Neural progenitor cell (in vitro differentiated cells): ENCODE measurements at regions not wholly inside any gene's neighbourhood (a gene's known extent, or its start where the extent isn't known, plus 50 kb on each side); places are given as distances from the start of the nearest gene placed in this dataset.

Experiments used
- DNase-seq: peaks from one replicate; pipeline ENCODE4 v3.0.0-alpha.2; 2016; ENCODE audit warnings: low spot score
- H2AFZ ChIP-seq: fragments of 200-600 bp; sonication (generic); replicated peaks from 2 replicates; pipeline ENCODE4 v1.6.1; 2016; ENCODE audit warnings: antibody characterized with exemption
- H3F3A ChIP-seq: fragments of 200-600 bp; sonication (generic); 2 replicates; pipeline ENCODE4 v1.6.1; 2016; ENCODE audit warnings: antibody characterized with exemption, low read depth
- H3K27ac ChIP-seq: fragments of 200-600 bp; sonication (generic); 2 replicates; pipeline ENCODE4 v1.5.1; 2016; ENCODE audit warnings: mild to moderate bottlenecking
- H3K27me3 ChIP-seq: fragments of 200-600 bp; sonication (generic); 2 replicates; pipeline ENCODE4 v1.6.1; 2016; ENCODE audit warnings: mild to moderate bottlenecking, moderate library complexity
- H3K36me3 ChIP-seq: fragments of 200-600 bp; sonication (generic); 2 replicates; pipeline ENCODE4 v1.5.1; 2016
- H3K4me1 ChIP-seq: fragments of 200-600 bp; sonication (generic); 2 replicates; pipeline ENCODE4 v1.6.1; 2016; ENCODE audit warnings: mixed run types
- H3K4me2 ChIP-seq: fragments of 200-600 bp; sonication (generic); 2 replicates; pipeline ENCODE4 v1.6.1; 2016
- H3K4me3 ChIP-seq: fragments of 200-600 bp; sonication (generic); 2 replicates; pipeline ENCODE4 v1.5.1; 2016
- H3K79me2 ChIP-seq: fragments of 200-600 bp; sonication (generic); 2 replicates; pipeline ENCODE4 v1.6.1; 2016; ENCODE audit warnings: low read depth
- H3K9ac ChIP-seq: fragments of 200-600 bp; sonication (generic); 2 replicates; pipeline ENCODE4 v1.6.1; 2016
- H3K9me3 ChIP-seq: fragments of 200-600 bp; sonication (generic); 2 replicates; pipeline ENCODE4 v1.5.1; 2016; ENCODE audit warnings: low read depth
- H4K20me1 ChIP-seq: fragments of 200-600 bp; sonication (generic); 2 replicates; pipeline ENCODE4 v1.6.1; 2016; ENCODE audit warnings: low read depth
- H3K27ac Mint-ChIP-seq: 3 replicates; pipeline ENCODE4 v1.8.0; 2021; ENCODE audit warnings: mixed read lengths
- H3K27me3 Mint-ChIP-seq: 2 replicates; pipeline ENCODE4 v1.8.0; 2022; ENCODE audit warnings: low read depth, mild to moderate bottlenecking, inconsistent platforms, moderate library complexity, mixed read lengths; ENCODE audit not compliant: insufficient read depth
- H3K36me3 Mint-ChIP-seq: 3 replicates; pipeline ENCODE4 v1.8.0; 2021; ENCODE audit warnings: mixed read lengths
- H3K4me1 Mint-ChIP-seq: 3 replicates; pipeline ENCODE4 v1.8.0; 2021; ENCODE audit warnings: mixed read lengths
- H3K4me3 Mint-ChIP-seq: 3 replicates; pipeline ENCODE4 v1.8.0; 2021; ENCODE audit warnings: mild to moderate bottlenecking, moderate library complexity, mixed read lengths
- H3K9me3 Mint-ChIP-seq: 3 replicates; pipeline ENCODE4 v1.8.0; 2020; ENCODE audit warnings: mixed read lengths
- EZH2 ChIP-seq: fragments of 200-600 bp; sonication (generic); IDR thresholded peaks from 2 replicates; pipeline ENCODE4 v1.6.1; 2017; ENCODE audit warnings: antibody characterized with exemption, mild to moderate bottlenecking, moderate library complexity
- EZH2phosphoT487 ChIP-seq: fragments of 200-600 bp; sonication (generic); IDR thresholded peaks from 2 replicates; pipeline ENCODE4 v1.6.1; 2017; ENCODE audit warnings: antibody characterized with exemption
- TF ChIP-seq, protein P1 (sequence below): fragments of 200-600 bp; sonication (generic); IDR thresholded peaks from 2 replicates; pipeline ENCODE4 v1.5.1; 2017; ENCODE audit warnings: antibody characterized with exemption, mild to moderate bottlenecking

DNA sequence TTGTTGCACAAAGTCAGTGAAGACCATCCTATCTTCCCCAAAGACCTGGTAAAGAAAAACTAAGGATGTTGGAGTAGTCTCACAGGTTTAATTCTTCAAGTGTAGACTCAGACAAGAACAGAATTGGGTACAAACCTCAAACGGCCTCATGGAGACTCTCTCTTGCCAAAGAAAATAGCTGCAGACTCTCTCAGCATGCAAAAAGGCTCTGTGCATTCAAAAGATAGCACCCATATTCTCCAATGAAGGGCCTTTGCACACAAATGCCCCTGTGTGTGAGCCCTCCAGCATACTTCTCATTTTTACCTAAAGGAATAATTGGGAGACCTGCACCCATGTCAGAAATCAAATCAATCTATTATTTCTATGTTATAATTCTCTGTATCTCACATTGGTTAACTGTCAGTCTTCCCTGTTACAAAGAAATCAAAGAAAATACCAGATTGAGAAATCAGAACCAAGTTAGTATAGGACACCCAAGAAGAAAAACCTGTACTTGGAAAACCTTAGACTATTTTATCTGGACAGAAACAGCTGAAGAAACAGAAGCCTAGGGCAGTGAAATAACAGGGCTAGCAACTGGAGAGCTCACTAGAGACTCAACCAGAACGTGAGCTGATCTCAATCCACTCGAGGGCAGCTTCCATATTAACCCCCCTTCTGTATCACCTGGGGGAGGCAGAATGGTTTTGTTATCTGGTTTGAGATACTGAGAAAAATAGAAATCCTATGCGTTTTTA, 134.7 kb upstream of the DNAJC10 start:
- Mint-ChIP-seq H3K4me3 (no peak overlapping the region), H3K36me3 (no peaks in the 10 kb centered on the region), H3K27ac (no peak overlapping the region), H3K9me3 (no peaks in the 10 kb centered on the region), H3K4me1 (peaks cover 3% of the 10 kb centered on the region), H3K27me3 (no peaks in the 10 kb centered on the region)
- Histone ChIP-seq H3K9me3 (no peaks in the 10 kb centered on the region), H3K9ac (no peak overlapping the region), H3K27ac (no peak overlapping the region), H3F3A (no peaks in the 10 kb centered on the region), H3K4me3 (no peak overlapping the region), H3K79me2 (no peaks in the 10 kb centered on the region), H3K4me1 (no peaks in the 10 kb centered on the region), H2AFZ (no peak overlapping the region), H3K27me3 (no peaks in the 10 kb centered on the region), H3K4me2 (no peak overlapping the region), H3K36me3 (no peaks in the 10 kb centered on the region), H4K20me1 (no peaks in the 10 kb centered on the region)
- DNase-seq = no peak
- TF ChIP-seq EZH2 (no peak), EZH2phosphoT487 (no peak)
- TF ChIP-seq, protein P1, sequence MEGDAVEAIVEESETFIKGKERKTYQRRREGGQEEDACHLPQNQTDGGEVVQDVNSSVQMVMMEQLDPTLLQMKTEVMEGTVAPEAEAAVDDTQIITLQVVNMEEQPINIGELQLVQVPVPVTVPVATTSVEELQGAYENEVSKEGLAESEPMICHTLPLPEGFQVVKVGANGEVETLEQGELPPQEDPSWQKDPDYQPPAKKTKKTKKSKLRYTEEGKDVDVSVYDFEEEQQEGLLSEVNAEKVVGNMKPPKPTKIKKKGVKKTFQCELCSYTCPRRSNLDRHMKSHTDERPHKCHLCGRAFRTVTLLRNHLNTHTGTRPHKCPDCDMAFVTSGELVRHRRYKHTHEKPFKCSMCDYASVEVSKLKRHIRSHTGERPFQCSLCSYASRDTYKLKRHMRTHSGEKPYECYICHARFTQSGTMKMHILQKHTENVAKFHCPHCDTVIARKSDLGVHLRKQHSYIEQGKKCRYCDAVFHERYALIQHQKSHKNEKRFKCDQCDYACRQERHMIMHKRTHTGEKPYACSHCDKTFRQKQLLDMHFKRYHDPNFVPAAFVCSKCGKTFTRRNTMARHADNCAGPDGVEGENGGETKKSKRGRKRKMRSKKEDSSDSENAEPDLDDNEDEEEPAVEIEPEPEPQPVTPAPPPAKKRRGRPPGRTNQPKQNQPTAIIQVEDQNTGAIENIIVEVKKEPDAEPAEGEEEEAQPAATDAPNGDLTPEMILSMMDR = no peak

DNA sequence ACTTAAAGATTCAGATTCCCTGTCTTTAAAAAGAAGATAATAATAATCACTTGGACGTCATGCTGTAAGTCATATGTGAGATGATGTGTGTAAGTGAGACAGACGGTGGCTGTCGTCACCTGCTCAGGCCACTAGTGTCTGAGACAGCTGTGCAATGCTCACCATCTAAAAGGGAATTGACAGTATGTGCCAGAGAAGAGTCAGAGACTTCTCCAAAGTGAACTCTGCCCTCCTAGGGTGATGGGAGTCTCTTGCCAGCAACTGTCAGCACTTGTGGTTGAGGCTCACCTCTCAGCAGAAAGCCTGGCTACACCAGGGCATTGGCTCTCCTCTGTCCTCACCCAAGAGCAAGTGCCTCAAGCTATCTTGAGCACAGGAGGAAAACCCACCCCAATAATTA, 131.6 kb upstream of the DNAJC10 start:
- no peaks in the 10 kb centered on the region for H3F3A ChIP-seq
- H3K4me1 Mint-ChIP-seq = peaks cover 5% of the 10 kb centered on the region
- H3K9ac ChIP-seq = no peak overlapping the region
- H3K9me3 Mint-ChIP-seq = no peaks in the 10 kb centered on the region
- H3K4me1 ChIP-seq = peaks cover 7% of the 10 kb centered on the region
- H3K36me3 Mint-ChIP-seq = no peaks in the 10 kb centered on the region
- H3K4me3 ChIP-seq = no peak overlapping the region
- no peak overlapping the region for H2AFZ ChIP-seq
- no peaks in the 10 kb centered on the region for H3K27me3 Mint-ChIP-seq
- H3K27me3 ChIP-seq = no peaks in the 10 kb centered on the region
- no peaks in the 10 kb centered on the region for H3K9me3 ChIP-seq
- no peak overlapping the region for H3K4me3 Mint-ChIP-seq
- no peak overlapping the region for H3K4me2 ChIP-seq
- no peaks in the 10 kb centered on the region for H4K20me1 ChIP-seq
- H3K79me2 ChIP-seq = no peaks in the 10 kb centered on the region
- no peak overlapping the region for H3K27ac Mint-ChIP-seq
- DNase-seq = no peak
- no peak overlapping the region for H3K27ac ChIP-seq
- TF ChIP-seq EZH2phosphoT487 (no peak), EZH2 (no peak)
- TF ChIP-seq, protein P1 = no peak
- no peaks in the 10 kb centered on the region for H3K36me3 ChIP-seq

DNA sequence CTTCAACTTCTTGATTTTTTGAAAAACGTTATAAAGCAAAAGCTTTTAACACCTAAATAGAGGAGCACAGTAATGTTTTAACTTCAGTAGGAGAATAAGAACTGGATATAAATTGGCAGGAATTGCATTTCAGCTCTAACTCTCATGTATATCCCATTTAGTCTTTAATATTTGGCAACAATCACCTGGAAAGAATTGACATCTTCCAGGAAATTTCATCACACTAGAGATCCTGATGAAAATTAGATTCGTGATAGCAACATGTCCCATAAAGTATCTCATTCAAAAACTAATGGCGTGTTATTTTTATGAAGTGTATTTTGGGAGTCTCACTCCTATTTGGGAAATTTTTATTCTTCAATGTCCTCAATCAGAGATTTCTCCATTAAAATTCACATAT, 131.1 kb upstream of the DNAJC10 start:
- Histone ChIP-seq H3K27ac (no peak overlapping the region), H3K4me1 (peaks cover 7% of the 10 kb centered on the region), H3K79me2 (no peaks in the 10 kb centered on the region), H3K4me3 (no peak overlapping the region), H3K9ac (no peak overlapping the region), H4K20me1 (no peaks in the 10 kb centered on the region), H3K36me3 (no peaks in the 10 kb centered on the region), H3K9me3 (no peaks in the 10 kb centered on the region), H3F3A (no peaks in the 10 kb centered on the region), H3K4me2 (no peak overlapping the region), H2AFZ (no peak overlapping the region), H3K27me3 (no peaks in the 10 kb centered on the region)
- no peaks in the 10 kb centered on the region for H3K36me3 Mint-ChIP-seq
- no peak for DNase-seq
- no peak overlapping the region for H3K27ac Mint-ChIP-seq
- H3K4me1 Mint-ChIP-seq = peaks cover 5% of the 10 kb centered on the region
- H3K9me3 Mint-ChIP-seq = no peaks in the 10 kb centered on the region
- H3K27me3 Mint-ChIP-seq = no peaks in the 10 kb centered on the region
- no peak overlapping the region for H3K4me3 Mint-ChIP-seq
- no peak for TF ChIP-seq EZH2
- TF ChIP-seq EZH2phosphoT487 = no peak

DNA sequence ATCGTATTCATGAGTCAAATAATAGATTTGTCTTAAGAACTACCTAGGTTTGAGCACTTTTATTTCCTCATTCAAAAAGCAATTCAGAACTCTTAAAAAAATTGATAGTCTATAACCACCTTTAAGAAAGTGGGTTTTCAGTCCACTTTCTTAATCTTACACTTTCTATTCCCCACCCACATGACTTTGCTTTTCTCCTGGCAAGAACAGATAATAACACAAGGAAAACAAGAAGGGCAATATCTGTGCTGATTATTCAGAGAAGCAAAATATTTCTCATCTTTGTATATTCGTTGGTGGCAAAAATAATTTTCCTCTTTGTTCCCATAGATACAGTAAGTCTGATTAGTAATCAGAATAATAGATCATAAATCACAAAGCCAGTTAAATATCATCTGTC, 130.6 kb upstream of the DNAJC10 start:
- Histone ChIP-seq H3K79me2 (no peaks in the 10 kb centered on the region), H3K27ac (no peak overlapping the region), H3K36me3 (no peaks in the 10 kb centered on the region), H3F3A (no peaks in the 10 kb centered on the region), H3K9ac (no peak overlapping the region), H3K4me2 (no peak overlapping the region), H3K27me3 (no peaks in the 10 kb centered on the region), H3K9me3 (no peaks in the 10 kb centered on the region), H2AFZ (no peak overlapping the region), H3K4me3 (no peak overlapping the region), H4K20me1 (no peaks in the 10 kb centered on the region), H3K4me1 (peaks cover 7% of the 10 kb centered on the region)
- TF ChIP-seq EZH2 (no peak), EZH2phosphoT487 (no peak)
- TF ChIP-seq, protein P1 = no peak
- no peak overlapping the region for H3K4me3 Mint-ChIP-seq
- no peaks in the 10 kb centered on the region for H3K9me3 Mint-ChIP-seq
- H3K27ac Mint-ChIP-seq = no peak overlapping the region
- no peaks in the 10 kb centered on the region for H3K27me3 Mint-ChIP-seq
- no peaks in the 10 kb centered on the region for H3K36me3 Mint-ChIP-seq
- H3K4me1 Mint-ChIP-seq = peaks cover 5% of the 10 kb centered on the region
- DNase-seq = no peak
